Chondrocyte (in vitro differentiated cells): ENCODE measurements at regions not wholly inside any gene's neighbourhood (a gene's known extent, or its start where the extent isn't known, plus 50 kb on each side); places are given as distances from the start of the nearest gene placed in this dataset.

Experiments
- DNase-seq: peaks from one replicate; pipeline ENCODE4 v3.0.0; 2021; ENCODE audit warnings: mixed read lengths, low spot score
- H3K27ac Mint-ChIP-seq: one replicate; pipeline ENCODE4 v1.8.0; 2021; ENCODE audit warnings: mild to moderate bottlenecking, moderate library complexity, mixed read lengths; ENCODE audit not compliant: unreplicated experiment
- H3K27me3 Mint-ChIP-seq: 2 replicates; pipeline ENCODE4 v1.8.0; 2021; ENCODE audit warnings: low read depth, mixed read lengths
- H3K36me3 Mint-ChIP-seq: 2 replicates; pipeline ENCODE4 v1.8.0; 2021; ENCODE audit warnings: low read depth, mixed read lengths
- H3K4me1 Mint-ChIP-seq: 2 replicates; pipeline ENCODE4 v1.8.0; 2021; ENCODE audit warnings: low read depth, mild to moderate bottlenecking, mixed read lengths
- H3K4me3 Mint-ChIP-seq: one replicate; pipeline ENCODE4 v1.8.0; 2021; ENCODE audit warnings: mild to moderate bottlenecking, moderate library complexity, mixed read lengths; ENCODE audit not compliant: unreplicated experiment
- H3K9me3 Mint-ChIP-seq: 2 replicates; pipeline ENCODE4 v1.8.0; 2021; ENCODE audit warnings: low read depth, mixed read lengths
- CTCF ChIP-seq: fragments of 200-600 bp; sonication (generic); IDR thresholded peaks from 2 replicates; pipeline ENCODE4 v1.5.0; 2021; ENCODE audit warnings: antibody characterized with exemption, mild to moderate bottlenecking, moderate library complexity

GRCh38 chr4:67092351-67092750, 453.0 kb downstream of the CENPC start:
- Mint-ChIP-seq H3K27me3 (no peaks in the 10 kb centered on the region), H3K4me1 (no peaks in the 10 kb centered on the region), H3K27ac (no peak overlapping the region), H3K36me3 (no peaks in the 10 kb centered on the region), H3K4me3 (no peak overlapping the region), H3K9me3 (no peaks in the 10 kb centered on the region)
- TF ChIP-seq CTCF, result no peak
- no peak for DNase-seq

- Mint-ChIP-seq H3K36me3 (no peaks in the 10 kb centered on the region), H3K27ac (no peak overlapping the region), H3K9me3 (no peaks in the 10 kb centered on the region), H3K4me3 (no peak overlapping the region), H3K27me3 (no peaks in the 10 kb centered on the region), H3K4me1 (no peaks in the 10 kb centered on the region)
- no peak for TF ChIP-seq CTCF
- no peak for DNase-seq
Observed at GRCh38 chr4:67091673-67092072, 453.6 kb downstream of the CENPC start.

DNA sequence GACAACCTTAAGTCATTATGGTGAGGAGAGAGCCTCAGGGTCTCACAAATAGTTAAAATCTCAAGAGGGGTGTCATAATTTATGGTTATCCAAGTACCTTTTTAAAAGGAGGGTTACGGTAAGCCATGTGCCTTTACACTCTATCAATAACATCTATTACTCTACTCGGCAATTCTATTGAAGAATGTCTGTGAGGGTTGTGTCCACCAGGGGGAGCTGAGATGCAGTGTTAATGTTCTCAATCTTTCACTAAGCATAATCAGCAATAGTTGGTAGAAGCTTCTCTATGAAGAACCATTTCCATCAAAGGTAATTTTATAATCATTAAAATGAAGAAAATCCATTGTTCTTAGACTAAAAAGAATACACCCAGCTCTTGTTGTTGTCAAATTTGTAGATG, 457.4 kb downstream of the CENPC start:
- no peak overlapping the region for H3K4me3 Mint-ChIP-seq
- DNase-seq, result no peak
- no peaks in the 10 kb centered on the region for H3K27me3 Mint-ChIP-seq
- H3K9me3 Mint-ChIP-seq, result no peaks in the 10 kb centered on the region
- no peak overlapping the region for H3K27ac Mint-ChIP-seq
- no peaks in the 10 kb centered on the region for H3K4me1 Mint-ChIP-seq
- H3K36me3 Mint-ChIP-seq, result no peaks in the 10 kb centered on the region
- peak; percentile 61 for TF ChIP-seq CTCF

DNA sequence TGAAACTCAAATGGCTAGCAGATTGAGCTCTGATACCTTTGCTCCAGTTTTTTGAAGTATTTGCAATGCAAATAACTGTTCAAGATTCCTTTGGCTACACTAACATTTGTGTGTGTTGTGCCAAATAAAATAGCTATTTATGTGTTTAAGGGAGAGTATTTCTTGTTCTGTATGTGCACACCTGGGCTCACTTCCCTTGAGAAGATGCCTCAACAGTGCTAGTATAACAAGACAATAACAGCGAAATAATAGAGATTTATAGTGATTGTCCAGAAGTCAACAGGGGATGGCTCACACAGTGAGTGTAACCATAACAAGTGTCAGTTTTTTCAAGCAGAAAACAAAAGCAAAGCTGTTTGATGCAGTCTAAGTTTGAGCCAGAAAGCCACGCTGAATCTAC, 460.5 kb downstream of the CENPC start:
- Mint-ChIP-seq H3K4me1 (peaks cover 9% of the 10 kb centered on the region), H3K36me3 (peaks cover 2% of the 10 kb centered on the region), H3K27ac (no peak overlapping the region), H3K9me3 (peaks cover 6% of the 10 kb centered on the region), H3K4me3 (no peak overlapping the region), H3K27me3 (no peaks in the 10 kb centered on the region)
- no peak for TF ChIP-seq CTCF
- no peak for DNase-seq

GRCh38 chr4:67083496-67083895, 461.8 kb downstream of the CENPC start:
- no peak for TF ChIP-seq CTCF
- no peak overlapping the region for H3K27ac Mint-ChIP-seq
- no peak overlapping the region for H3K4me3 Mint-ChIP-seq

More at GRCh38 chr4:67083496-67083895, 461.8 kb downstream of the CENPC start:
- Mint-ChIP-seq H3K9me3 (peaks cover 6% of the 10 kb centered on the region), H3K27me3 (no peaks in the 10 kb centered on the region), H3K4me1 (peaks cover 21% of the 10 kb centered on the region), H3K36me3 (peaks cover 2% of the 10 kb centered on the region)
- no peak for DNase-seq
